A673 (cell line): ENCODE measurements at regions not wholly inside any gene's neighbourhood (a gene's known extent, or its start where the extent isn't known, plus 50 kb on each side); places are given as distances from the start of the nearest gene placed in this dataset.

Source experiments
- EZH2 ChIP-seq: fragments of 200-600 bp; sonication (generic); IDR thresholded peaks from 2 replicates; pipeline ENCODE4 v1.6.1; 2017; ENCODE audit warnings: borderline replicate concordance, low read depth, mild to moderate bottlenecking, mixed read lengths, antibody characterized with exemption, low read length; ENCODE audit not compliant: poor library complexity, severe bottlenecking
- TF ChIP-seq, protein P1 (sequence below): fragments of 300-800, 200-600 bp; sonication (generic); conservative IDR thresholded peaks from 2 replicates; pipeline ENCODE4 v1.5.1; 2017; ENCODE audit warnings: low read depth, mild to moderate bottlenecking, antibody characterized with exemption, low read length, moderate library complexity, mixed read lengths

GRCh38 chr2:221135699-221136098 lies 436.4 kb downstream of the EPHA4 start:
- TF ChIP-seq, protein P1, sequence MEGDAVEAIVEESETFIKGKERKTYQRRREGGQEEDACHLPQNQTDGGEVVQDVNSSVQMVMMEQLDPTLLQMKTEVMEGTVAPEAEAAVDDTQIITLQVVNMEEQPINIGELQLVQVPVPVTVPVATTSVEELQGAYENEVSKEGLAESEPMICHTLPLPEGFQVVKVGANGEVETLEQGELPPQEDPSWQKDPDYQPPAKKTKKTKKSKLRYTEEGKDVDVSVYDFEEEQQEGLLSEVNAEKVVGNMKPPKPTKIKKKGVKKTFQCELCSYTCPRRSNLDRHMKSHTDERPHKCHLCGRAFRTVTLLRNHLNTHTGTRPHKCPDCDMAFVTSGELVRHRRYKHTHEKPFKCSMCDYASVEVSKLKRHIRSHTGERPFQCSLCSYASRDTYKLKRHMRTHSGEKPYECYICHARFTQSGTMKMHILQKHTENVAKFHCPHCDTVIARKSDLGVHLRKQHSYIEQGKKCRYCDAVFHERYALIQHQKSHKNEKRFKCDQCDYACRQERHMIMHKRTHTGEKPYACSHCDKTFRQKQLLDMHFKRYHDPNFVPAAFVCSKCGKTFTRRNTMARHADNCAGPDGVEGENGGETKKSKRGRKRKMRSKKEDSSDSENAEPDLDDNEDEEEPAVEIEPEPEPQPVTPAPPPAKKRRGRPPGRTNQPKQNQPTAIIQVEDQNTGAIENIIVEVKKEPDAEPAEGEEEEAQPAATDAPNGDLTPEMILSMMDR = no peak
- TF ChIP-seq EZH2 = no peak
